GM18951 (cell line): ENCODE measurements at regions not wholly inside any gene's neighbourhood (a gene's known extent, or its start where the extent isn't known, plus 50 kb on each side); places are given as distances from the start of the nearest gene placed in this dataset.

Source experiments
- POLR2A ChIP-seq: IDR thresholded peaks from 4 replicates; pipeline ENCODE4 v1.6.1; 2011; ENCODE audit warnings: mild to moderate bottlenecking; ENCODE audit not compliant: insufficient read length, insufficient read depth; ENCODE audit errors: extremely low read depth
- in situ Hi-C: fragments of 300-500 bp; cut with MboI; formaldehyde crosslinking; loops from one replicate; pipeline ENCODE4 v1.12.0; 2022; ENCODE audit warnings: low sequenced_read_pairs, mixed read lengths, inconsistent platforms; ENCODE audit not compliant: unreplicated experiment

DNA sequence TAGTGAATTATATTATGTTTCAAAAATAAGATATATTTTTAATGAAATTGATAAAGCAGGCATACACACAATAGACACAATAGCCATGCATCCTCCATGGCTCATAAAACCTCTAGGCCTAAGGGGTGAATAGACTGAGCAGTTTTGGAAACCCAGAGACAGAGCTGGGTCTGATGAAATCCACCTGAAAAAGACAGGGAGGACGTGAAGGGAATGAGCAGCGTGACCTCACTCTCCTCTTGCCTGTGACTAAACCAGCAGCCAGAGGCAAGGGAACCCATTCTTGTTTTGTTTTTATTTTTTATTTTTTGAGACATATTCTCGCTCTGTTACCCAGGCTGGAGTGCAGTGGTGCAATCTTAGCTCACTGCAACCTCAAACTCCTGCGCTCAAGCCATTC is 424.4 kb upstream of the FAM241A start:
- in situ Hi-C loops = no loop called here
- no peak for TF ChIP-seq POLR2A

DNA sequence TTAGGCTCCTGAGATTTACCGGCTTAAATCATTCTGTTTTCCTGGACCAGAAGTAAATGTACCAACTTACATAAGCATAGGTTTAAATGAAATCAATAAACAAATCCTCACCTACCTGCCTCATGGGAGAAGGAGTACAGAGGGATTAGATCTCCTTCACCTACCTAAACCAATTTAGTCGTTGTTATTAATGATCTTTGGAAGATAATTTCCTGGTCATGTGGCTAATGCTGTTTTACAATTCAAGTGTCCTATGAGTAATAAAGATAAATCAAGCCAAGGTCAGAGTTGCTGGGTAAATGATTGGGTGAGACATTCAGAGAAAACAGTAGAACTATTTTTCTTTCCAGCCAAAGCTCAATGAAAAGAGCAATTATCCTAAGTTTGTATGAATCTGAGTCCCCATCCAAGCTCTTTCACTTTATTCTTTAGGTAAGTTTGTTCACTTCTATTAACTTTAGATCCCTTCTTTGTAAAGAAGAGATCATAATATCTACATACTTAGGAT is 423.0 kb upstream of the FAM241A start:
- no peak for TF ChIP-seq POLR2A
- in situ Hi-C loops = no loop called here

DNA sequence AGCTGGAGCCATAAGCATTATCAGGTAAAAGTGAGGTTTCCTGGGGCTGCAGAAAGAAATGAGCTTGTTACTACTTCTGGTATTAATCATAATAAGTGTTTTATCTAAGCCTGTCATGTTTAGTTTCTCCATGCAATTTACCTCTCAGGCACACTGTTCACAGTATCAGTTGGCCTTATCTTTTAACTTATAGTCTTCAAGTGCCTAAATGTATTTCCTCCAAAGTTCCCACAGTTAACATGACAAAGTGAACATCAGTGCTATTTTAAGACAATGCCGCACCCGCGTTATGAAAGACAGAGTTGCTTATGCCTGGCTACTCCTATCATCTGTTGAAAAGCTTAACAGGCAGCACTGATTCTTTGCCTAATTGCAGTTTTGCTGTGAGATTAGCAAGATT is 408.7 kb upstream of the FAM241A start:
- in situ Hi-C loops = no loop called here
- TF ChIP-seq POLR2A = no peak

DNA sequence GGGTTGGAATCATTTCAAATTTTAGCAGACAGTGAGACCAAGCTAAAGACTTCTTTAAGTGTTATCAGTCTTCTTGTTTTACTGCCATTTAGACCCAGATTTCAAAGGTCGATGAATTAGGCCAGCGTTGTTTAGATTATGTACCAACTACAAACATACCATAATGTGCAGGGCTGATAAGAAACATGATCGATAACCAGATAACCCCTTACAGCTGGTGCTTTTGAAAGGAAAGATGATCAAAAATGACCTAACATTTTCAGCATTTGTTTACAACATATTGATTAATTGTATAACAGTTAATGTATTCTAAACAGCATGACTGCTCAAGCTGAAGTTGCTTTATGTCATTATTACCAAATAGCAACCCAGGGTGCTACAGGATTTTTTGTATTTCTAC is 400.4 kb upstream of the FAM241A start:
- in situ Hi-C loops = no loop called here
- no peak for TF ChIP-seq POLR2A

DNA sequence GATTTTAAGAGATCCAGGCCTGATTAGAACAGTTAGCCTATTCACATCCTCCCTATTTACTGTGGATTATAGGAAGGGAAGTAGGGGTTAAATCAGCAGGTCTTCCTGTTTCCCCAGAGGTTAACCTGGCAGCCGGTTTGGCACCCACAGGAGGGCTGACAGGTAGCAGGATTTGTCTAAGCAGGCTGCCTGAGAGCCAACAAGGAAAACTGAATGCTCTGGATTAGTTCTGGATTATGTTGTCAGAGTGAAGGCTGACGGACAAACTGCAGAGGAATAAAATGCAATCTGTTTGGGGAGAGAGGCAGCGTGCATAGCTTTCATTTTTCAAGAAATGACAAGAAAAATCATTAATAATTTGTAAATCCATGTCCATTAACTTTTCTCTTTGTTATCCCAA is 397.1 kb upstream of the FAM241A start:
- in situ Hi-C loops = no loop called here
- TF ChIP-seq POLR2A = no peak

DNA sequence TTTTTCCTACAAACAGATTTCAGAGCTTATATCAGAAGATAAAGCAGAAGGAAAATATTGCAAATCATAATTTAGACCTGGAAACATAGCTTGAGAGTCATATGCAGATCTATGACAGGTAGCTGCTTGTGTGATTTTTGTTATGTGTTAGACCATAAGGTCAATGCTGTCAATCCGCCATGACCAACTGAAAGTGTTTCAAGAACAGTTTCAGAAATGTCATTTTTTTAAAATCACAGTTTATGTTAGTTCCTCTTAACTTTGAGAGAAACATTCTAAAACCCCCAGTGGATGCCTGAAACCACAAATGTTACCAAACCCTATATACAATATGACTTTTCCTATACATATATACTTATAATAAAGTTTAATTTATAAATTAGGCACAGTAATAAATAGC is 391.3 kb upstream of the FAM241A start:
- in situ Hi-C loops = no loop called here
- TF ChIP-seq POLR2A = no peak

DNA sequence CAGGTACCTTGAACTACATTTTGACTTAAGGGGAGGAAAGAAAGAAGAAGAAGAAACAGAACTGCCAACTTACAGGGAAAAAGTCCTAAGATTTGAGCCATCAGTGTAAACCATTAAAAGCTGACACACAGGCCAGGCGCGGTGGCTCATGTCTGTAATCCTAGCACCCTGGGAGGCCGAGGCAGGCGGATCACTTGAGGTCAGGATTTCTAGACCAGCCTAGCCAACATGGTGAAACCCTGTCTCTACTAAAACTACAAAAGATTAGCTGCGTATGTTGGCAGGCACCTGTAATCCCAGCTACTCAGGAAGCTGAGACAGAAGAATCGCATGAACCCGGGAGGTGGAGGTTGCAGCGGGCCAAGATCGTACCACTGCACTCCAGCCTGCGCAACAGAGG is 389.7 kb upstream of the FAM241A start:
- no peak for TF ChIP-seq POLR2A
- in situ Hi-C loops = no loop called here

DNA sequence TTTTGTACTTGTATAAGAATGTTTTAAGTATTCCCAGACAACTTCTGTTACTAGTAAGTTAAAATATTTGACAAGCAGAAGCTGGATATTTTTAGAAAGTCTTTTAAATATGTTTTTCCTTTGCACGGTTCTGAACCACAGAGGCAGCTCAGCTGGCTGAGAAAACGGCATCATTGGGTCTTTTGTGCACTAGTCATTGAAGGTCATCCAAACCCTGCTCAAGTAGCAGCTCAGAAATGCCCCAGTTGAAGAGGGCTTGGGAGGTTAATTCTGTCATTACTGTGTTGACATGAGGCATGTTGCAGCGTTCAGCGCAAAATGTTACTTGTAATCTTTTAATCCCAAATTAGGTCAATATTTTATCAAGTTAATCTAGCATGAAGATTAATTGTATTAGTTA is 383.7 kb upstream of the FAM241A start:
- in situ Hi-C loops = no loop called here
- TF ChIP-seq POLR2A = no peak

DNA sequence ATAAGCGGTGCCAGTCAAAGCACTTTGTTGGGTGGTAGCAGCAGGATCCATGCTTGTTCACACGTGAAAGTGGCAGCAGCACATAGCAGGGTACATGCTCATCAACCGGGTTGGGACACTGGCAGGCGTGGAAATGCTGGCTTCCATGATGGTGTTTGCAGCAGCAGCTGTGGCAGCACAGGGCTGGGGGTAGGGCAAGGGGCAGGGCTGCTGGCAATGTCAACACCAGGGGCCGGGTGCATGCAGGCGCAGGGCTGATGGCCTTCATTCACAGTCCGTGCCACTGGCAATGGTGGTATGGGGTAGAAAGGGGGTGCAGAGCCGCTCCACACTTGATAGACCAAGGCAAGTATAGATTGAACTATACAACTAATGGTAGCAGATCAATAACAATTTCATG is 374.7 kb upstream of the FAM241A start:
- TF ChIP-seq POLR2A = no peak
- in situ Hi-C loops = no loop called here

DNA sequence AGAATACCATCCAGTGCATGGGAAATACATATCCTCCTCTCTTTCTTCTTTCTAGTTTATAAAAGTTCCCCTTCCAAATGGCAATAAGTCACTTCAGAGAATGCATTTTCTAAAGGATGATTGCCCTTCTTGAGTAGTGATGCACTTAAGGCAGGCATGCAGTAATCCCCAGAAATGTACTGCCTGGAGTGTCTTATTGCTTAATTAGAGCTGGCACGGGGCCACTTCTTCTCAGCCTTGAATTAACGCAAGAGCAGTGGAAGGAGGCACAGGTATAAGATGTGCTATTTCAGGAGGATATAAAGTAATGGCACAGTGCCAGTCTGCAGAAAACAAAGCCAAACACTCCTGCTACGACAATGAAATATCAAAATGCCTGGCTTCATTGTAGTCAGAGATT is 371.4 kb upstream of the FAM241A start:
- in situ Hi-C loops = no loop called here
- TF ChIP-seq POLR2A = no peak

DNA sequence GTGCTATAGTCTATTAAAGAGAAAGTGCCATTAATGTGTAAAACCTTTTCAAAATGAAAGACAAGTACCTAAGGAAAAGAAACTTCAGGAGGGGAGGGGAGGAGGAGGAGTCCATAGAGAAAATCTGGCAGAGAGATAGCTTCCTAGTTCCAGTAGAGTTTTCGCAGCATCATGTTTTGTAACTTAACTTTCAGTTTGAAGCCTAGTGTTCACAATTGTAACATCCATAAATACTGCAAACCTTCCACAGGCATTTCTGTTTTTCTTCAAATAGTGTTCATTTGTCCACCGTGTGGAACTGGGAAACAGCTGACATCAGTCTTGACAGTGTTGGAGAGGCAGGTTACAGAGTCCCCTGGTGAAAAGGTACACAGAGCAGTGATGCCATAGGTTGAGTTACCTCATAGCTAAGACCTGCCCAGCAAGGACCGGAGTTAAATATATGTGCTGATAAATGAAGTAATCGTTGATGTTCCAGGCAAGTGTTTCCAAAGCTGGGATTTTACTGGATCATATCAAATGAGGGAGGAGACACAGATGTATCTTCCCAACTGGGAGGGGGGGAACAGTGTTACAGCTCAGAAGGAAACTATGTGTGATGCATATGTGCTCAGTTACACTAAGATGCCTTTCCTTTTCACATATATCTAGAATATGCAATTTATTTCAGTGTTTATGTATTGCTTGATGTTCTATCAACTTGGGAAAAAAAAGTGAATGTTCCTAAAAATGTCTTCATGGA is 369.5 kb upstream of the FAM241A start:
- TF ChIP-seq POLR2A = no peak
- in situ Hi-C loops = no loop called here

DNA sequence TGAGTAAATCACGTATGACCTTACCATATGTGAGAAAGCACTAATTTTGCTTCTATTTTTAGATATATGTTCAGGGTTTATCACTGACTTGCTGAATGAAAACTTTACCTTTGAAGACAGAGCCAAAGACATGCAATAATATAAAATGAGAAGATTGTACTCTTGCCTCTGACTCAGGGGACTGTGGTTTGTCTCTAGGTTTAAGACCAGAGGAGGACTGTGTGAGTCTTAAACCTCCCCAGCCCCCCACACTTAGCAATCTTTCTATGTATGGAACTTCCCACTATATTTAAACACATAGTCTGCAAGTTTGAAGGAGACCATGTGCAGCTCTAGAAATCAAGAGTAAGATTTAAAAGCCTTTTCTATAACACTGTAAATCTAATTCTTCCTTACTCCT is 368.7 kb upstream of the FAM241A start:
- in situ Hi-C loops = no loop called here
- no peak for TF ChIP-seq POLR2A

DNA sequence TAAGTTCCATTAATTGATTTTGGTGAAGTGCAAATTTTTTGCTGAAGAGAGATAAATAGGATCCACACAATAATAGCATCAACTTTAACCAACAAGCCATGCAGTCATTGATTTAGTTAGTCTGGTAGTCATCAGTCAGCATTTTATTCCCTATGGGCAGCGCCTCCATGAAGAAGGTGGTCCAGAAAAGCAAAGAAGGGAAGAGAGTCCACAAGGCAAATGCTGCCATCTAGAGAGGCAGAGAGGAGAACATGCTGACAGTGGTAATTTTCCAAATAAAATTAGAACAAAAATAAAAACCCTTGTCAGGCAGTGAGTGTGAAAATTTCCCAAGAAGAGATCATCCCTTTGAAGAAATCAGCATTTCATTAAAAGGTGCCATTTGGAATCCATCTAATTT is 366.7 kb upstream of the FAM241A start:
- in situ Hi-C loops = no loop called here
- TF ChIP-seq POLR2A = no peak

DNA sequence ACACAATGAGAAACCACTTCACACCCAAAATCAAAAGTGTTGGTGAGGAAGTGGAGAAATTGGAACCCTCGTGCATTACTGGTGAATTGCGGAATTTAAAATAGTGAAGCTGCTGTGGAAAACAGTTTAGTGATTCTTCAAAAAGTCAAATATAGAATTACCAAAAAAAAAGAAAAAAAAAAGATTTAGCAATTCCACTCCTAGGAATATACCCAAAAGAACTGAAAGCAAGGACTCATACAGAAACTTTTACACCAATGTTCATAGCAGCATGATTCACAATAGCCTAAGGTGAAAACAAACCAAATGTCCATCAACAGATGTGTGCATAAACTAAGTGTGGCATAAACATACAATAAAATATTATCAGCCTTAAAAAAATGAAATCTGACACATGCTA is 364.3 kb upstream of the FAM241A start:
- no peak for TF ChIP-seq POLR2A
- in situ Hi-C loops = no loop called here

DNA sequence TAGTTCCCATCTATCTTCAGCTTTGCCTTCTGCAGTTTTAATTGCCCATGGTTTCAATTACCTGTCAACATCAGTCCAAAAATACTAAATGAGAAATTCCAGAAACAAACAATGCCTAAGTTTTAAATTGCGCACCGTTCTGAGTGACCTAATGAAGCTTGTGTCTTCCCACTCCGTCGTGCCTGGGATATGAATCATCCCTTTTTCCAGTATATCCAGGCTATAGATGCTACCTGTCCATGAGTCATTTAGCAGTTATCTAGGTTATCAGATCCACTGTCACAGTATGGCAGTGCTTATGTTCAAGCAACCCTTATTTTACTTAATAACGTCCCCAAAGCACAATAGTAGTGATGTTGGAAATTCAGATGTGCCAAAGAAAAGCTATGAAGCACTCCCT is 363.6 kb upstream of the FAM241A start:
- in situ Hi-C loops = no loop called here
- no peak for TF ChIP-seq POLR2A
